SK-N-SH (cell line): ENCODE measurements at regions not wholly inside any gene's neighbourhood (a gene's known extent, or its start where the extent isn't known, plus 50 kb on each side); places are given as distances from the start of the nearest gene placed in this dataset.

Experiments used
- CTCF ChIA-PET: fragments of 300-600, 350-600 bp; formaldehyde crosslinking; extraction: SDS; loops from one replicate; lab custom pipeline; 2021; lab: Yijun Ruan, JAX
- POLR2A ChIA-PET: fragments of 350-600 bp; sonication (Branson Sonifier 250); formaldehyde crosslinking; extraction: SDS; loops from one replicate; lab custom pipeline; 2020; ENCODE audit warnings: antibody characterized with exemption, inconsistent platforms; lab: Yijun Ruan, JAX
- DNase-seq: peaks from one replicate; pipeline ENCODE4 v3.0.0; 2012
- H2AFZ ChIP-seq: fragments of 200-600 bp; sonication (generic); 2 replicates; pipeline ENCODE4 v1.8.1; 2016; ENCODE audit warnings: antibody characterized with exemption, mild to moderate bottlenecking, low read depth
- H3F3A ChIP-seq: fragments of 200-600 bp; sonication (generic); replicated peaks from 2 replicates; pipeline ENCODE3; 2016; ENCODE audit warnings: antibody characterized with exemption, mild to moderate bottlenecking; ENCODE audit not compliant: insufficient read depth
- H3K27ac ChIP-seq, 2 experiments: fragments of 200-500 bp in 1 of 2; fragments of 200-600 bp in 1 of 2; sonication (Bioruptor generic) in 1 of 2; sonication (generic), shearing (Covaris generic) in 1 of 2; 2 replicates each; pipeline versions ENCODE4 v1.5.1 to v1.6.1; 2014 to 2016; ENCODE audit warnings: low read depth in 2 of 2, inconsistent platforms in 1 of 2, low read length in 1 of 2, mild to moderate bottlenecking in 1 of 2, mixed read lengths in 1 of 2
- H3K27me3 ChIP-seq: fragments of 200-600 bp; sonication (generic), shearing (Covaris generic); 2 replicates; pipeline ENCODE4 v1.6.1; 2016; ENCODE audit warnings: mixed run types; ENCODE audit not compliant: insufficient read depth
- H3K36me3 ChIP-seq, 2 experiments: fragments of 200-500 bp in 1 of 2; fragments of 200-600 bp in 1 of 2; sonication (Bioruptor generic) in 1 of 2; sonication (generic) in 1 of 2; replicated peaks in 1 of 2; 2 replicates each; pipeline versions ENCODE3 to v1.5.1; 2014 to 2016; ENCODE audit warnings: low read length in 1 of 2, mild to moderate bottlenecking in 1 of 2; ENCODE audit not compliant: insufficient read depth in 2 of 2, control insufficient read depth in 1 of 2
- H3K4me1 ChIP-seq, 2 experiments: fragments of 200-500 bp in 1 of 2; fragments of 200-600 bp in 1 of 2; sonication (Bioruptor generic) in 1 of 2; sonication (generic), shearing (Covaris generic) in 1 of 2; 2 replicates each; pipeline versions ENCODE4 v1.5.1 to v1.6.1; 2014 to 2016; ENCODE audit warnings: low read depth in 1 of 2, low read length in 1 of 2, mixed run types in 1 of 2; ENCODE audit not compliant: insufficient read depth in 2 of 2, control insufficient read depth in 1 of 2
- H3K4me2 ChIP-seq: fragments of 200-600 bp; sonication (generic), shearing (Covaris generic); 2 replicates; pipeline ENCODE4 v1.6.1; 2017; ENCODE audit warnings: mixed run types
- H3K4me3 ChIP-seq, 2 experiments: fragments of 200-500 bp in 1 of 2; fragments of 200-600 bp in 1 of 2; sonication (Bioruptor generic) in 1 of 2; sonication (generic), shearing (Covaris generic) in 1 of 2; 2 replicates each; pipeline versions ENCODE4 v1.5.1 to v1.8.1; 2014 to 2016; ENCODE audit warnings: low read depth in 2 of 2, inconsistent platforms in 1 of 2, low read length in 1 of 2, mild to moderate bottlenecking in 1 of 2, mixed read lengths in 1 of 2, moderate library complexity in 1 of 2
- H3K79me2 ChIP-seq: fragments of 200-600 bp; sonication (generic); 2 replicates; pipeline ENCODE4 v1.8.1; 2017; ENCODE audit warnings: mild to moderate bottlenecking; ENCODE audit not compliant: insufficient read depth
- H3K9ac ChIP-seq: fragments of 200-600 bp; sonication (generic); 2 replicates; pipeline ENCODE4 v1.6.1; 2017; ENCODE audit warnings: mixed run types
- H3K9me2 ChIP-seq: fragments of 200-600 bp; sonication (generic); 2 replicates; pipeline ENCODE4 v1.6.1; 2017; ENCODE audit warnings: mixed run types
- H3K9me3 ChIP-seq: fragments of 200-600 bp; sonication (generic); 2 replicates; pipeline ENCODE4 v1.6.1; 2017; ENCODE audit warnings: mixed run types, mild to moderate bottlenecking, moderate library complexity
- H4K20me1 ChIP-seq: fragments of 200-600 bp; sonication (generic); 2 replicates; pipeline ENCODE4 v1.6.1; 2017; ENCODE audit warnings: mild to moderate bottlenecking, mixed run types; ENCODE audit not compliant: insufficient read depth
- FOSL2 ChIP-seq: IDR thresholded peaks from 2 replicates; pipeline ENCODE4 v1.4.0; 2012; ENCODE audit warnings: low read depth, mild to moderate bottlenecking, moderate library complexity, borderline replicate concordance
- FOXJ3 ChIP-seq: sonication (generic); formaldehyde crosslinking; IDR thresholded peaks from 2 replicates; pipeline ENCODE4 v1.5.1; 2020; ENCODE audit warnings: mild to moderate bottlenecking, missing genetic modification reagents
- FOXM1 ChIP-seq: IDR thresholded peaks from 2 replicates; pipeline ENCODE4 v1.4.0; 2012; ENCODE audit warnings: low read depth, mild to moderate bottlenecking
- GABPA ChIP-seq: IDR thresholded peaks from 2 replicates; pipeline ENCODE4 v1.4.0; 2012; ENCODE audit warnings: low read depth, mild to moderate bottlenecking
- GATA2 ChIP-seq: sonication (generic); formaldehyde crosslinking; IDR thresholded peaks from 2 replicates; pipeline ENCODE4 v1.5.0; 2020; ENCODE audit warnings: mild to moderate bottlenecking, missing genetic modification reagents
- JUND ChIP-seq: IDR thresholded peaks from 2 replicates; pipeline ENCODE4 v1.4.0; 2012
- NFIC ChIP-seq: IDR thresholded peaks from 2 replicates; pipeline ENCODE4 v1.4.0; 2012; ENCODE audit warnings: borderline replicate concordance
- NRF1 ChIP-seq: IDR thresholded peaks from 2 replicates; pipeline ENCODE4 v1.6.1; 2012; ENCODE audit warnings: low read depth, mild to moderate bottlenecking, low read length
- RCOR1 ChIP-seq: fragments of 150-350 bp; IDR thresholded peaks from 2 replicates; pipeline ENCODE4 v1.6.1; 2017; ENCODE audit warnings: antibody characterized with exemption, low read length
- RFX5 ChIP-seq: IDR thresholded peaks from 2 replicates; pipeline ENCODE4 v1.6.1; 2012; ENCODE audit warnings: mild to moderate bottlenecking, improper control_type of control experiment, low read length
- RXRA ChIP-seq: IDR thresholded peaks from 2 replicates; pipeline ENCODE4 v1.4.0; 2012; ENCODE audit warnings: low read depth, mild to moderate bottlenecking, borderline replicate concordance
- SIN3A ChIP-seq: IDR thresholded peaks from 2 replicates; pipeline ENCODE4 v1.6.1; 2012; ENCODE audit warnings: low read depth, mild to moderate bottlenecking, low read length, moderate library complexity, borderline replicate concordance
- SMC3 ChIP-seq: IDR thresholded peaks from 2 replicates; pipeline ENCODE4 v1.6.1; 2012; ENCODE audit warnings: low read depth, low read length, improper control_type of control experiment
- TAF1 ChIP-seq: IDR thresholded peaks from 2 replicates; pipeline ENCODE4 v1.6.1; 2012; ENCODE audit warnings: low read depth, mild to moderate bottlenecking, low read length, moderate library complexity, borderline replicate concordance
- TCF12 ChIP-seq: IDR thresholded peaks from 2 replicates; pipeline ENCODE4 v1.4.0; 2012
- TEAD4 ChIP-seq: IDR thresholded peaks from 2 replicates; pipeline ENCODE4 v1.4.0; 2012; ENCODE audit warnings: mild to moderate bottlenecking, borderline replicate concordance; ENCODE audit not compliant: insufficient read depth
- WGBS: methylation state at CpG from one replicate; pipeline ENCODE4 v1.1.6; 2017; ENCODE audit warnings: low lambda C conversion rate; 5-methylcytosine and 5-hydroxymethylcytosine counted together
- TF ChIP-seq, protein P1 (sequence below): fragments of 200-600 bp; sonication (generic); IDR thresholded peaks from 2 replicates; pipeline ENCODE4 v1.6.1; 2017; ENCODE audit warnings: antibody characterized with exemption, mild to moderate bottlenecking, moderate library complexity
- TF ChIP-seq, protein P2 (sequence below): IDR thresholded peaks from 2 replicates; pipeline ENCODE4; 2012
- TF ChIP-seq, protein P3 (sequence below): IDR thresholded peaks from 2 replicates; pipeline ENCODE4 v1.6.1; 2012; ENCODE audit warnings: mild to moderate bottlenecking, low read depth, low read length, moderate library complexity
- TF ChIP-seq, protein P4 (sequence below): fragments of 150-350 bp; IDR thresholded peaks from 2 replicates; pipeline ENCODE4 v1.6.1; 2017; ENCODE audit warnings: antibody characterized with exemption, low read length, low read depth, borderline replicate concordance
- TF ChIP-seq, protein P5 (sequence below): fragments of 150-350 bp; IDR thresholded peaks from 2 replicates; pipeline ENCODE4 v1.6.1; 2016; ENCODE audit warnings: mild to moderate bottlenecking, low read depth, low read length

DNA sequence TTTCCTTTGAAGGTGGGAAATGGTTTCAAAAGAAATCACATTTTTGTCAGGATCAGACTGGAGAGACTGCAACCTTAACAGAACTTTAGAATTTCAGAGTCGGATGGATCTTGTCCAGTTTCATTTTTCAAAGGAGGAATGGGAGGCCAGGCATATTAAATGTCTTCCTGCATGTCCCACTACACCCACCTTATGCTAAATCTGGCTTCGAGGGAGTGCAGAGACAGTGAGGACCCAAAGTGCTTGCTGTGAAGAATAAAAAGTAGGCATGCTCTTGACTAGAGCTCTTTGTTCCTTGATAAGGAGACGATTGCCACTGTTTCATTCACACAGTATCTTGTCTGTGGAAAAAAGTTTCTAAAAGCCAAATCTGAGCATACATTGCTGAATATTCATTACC lies 197.6 kb downstream of the SLC4A3 start:
- Histone ChIP-seq H2AFZ (no peak overlapping the region), H3K4me1 (no peaks in the 10 kb centered on the region), H3F3A (no peaks in the 10 kb centered on the region), H3K4me2 (no peak overlapping the region), H3K27ac (no peak overlapping the region), H3K4me3 (no peak overlapping the region), H3K9me2 (no peaks in the 10 kb centered on the region), H3K9ac (no peak overlapping the region), H3K27me3 (peaks cover 9% of the 10 kb centered on the region; the same call in 1 of the 2 replicates)
- POLR2A ChIA-PET = no interaction called here
- no peak for DNase-seq
- TF ChIP-seq FOXJ3 (CRISPR knock-in tag) = no peak
- TF ChIP-seq NFIC = no peak
- no peak for TF ChIP-seq RFX5
- TF ChIP-seq FOSL2 = no peak
- TF ChIP-seq, all 33 proteins: peak for 0
- H3K9me3 ChIP-seq = no peaks in the 10 kb centered on the region
- no peaks in the 10 kb centered on the region for H3K36me3 ChIP-seq
- CTCF ChIA-PET = interaction anchor here (4.0 kb wide), 1 partner anchor 12 kb away, joined by 16 read pairs; no protein-coding TSS in a partner anchor
- 5% methylated on average over 3 of the region's 3 CpGs for WGBS
- H4K20me1 ChIP-seq = no peaks in the 10 kb centered on the region
- H3K79me2 ChIP-seq = no peaks in the 10 kb centered on the region

DNA sequence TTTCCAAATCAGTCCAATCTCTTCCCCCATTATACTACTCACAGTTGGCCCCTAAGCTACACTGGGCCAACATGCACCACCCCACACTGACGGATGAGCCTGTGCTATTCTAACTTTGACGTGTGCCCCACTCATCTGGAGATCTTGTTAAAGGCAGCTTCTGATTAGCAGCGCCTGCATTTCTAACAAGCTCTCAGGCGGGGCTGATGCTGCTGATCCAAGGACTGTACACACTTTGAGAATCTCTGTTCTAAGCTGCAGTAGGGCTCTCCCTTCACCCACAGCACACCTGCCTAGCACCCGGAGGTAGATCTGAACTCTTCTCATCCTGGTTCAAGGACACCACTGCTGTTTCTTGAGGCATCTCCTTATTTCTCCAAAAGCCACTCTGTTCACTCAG lies 200.7 kb downstream of the SLC4A3 start:
- 10% methylated on average over 5 of the region's 5 CpGs for WGBS
- CTCF ChIA-PET = interaction anchor here (1.8 to 4.0 kb wide), 2 partner anchors 9 to 91 kb away, joined by 3 to 16 read pairs; no protein-coding TSS in a partner anchor
- TF ChIP-seq TCF12 (no peak), RFX5 (no peak), GATA2 (CRISPR knock-in tag) (no peak), GABPA (no peak), SMC3 (no peak), TAF1 (no peak), JUND (no peak), TEAD4 (no peak), SIN3A (no peak), FOXM1 (no peak), RCOR1 (no peak), RXRA (no peak), NRF1 (no peak)
- TF ChIP-seq, protein P1, sequence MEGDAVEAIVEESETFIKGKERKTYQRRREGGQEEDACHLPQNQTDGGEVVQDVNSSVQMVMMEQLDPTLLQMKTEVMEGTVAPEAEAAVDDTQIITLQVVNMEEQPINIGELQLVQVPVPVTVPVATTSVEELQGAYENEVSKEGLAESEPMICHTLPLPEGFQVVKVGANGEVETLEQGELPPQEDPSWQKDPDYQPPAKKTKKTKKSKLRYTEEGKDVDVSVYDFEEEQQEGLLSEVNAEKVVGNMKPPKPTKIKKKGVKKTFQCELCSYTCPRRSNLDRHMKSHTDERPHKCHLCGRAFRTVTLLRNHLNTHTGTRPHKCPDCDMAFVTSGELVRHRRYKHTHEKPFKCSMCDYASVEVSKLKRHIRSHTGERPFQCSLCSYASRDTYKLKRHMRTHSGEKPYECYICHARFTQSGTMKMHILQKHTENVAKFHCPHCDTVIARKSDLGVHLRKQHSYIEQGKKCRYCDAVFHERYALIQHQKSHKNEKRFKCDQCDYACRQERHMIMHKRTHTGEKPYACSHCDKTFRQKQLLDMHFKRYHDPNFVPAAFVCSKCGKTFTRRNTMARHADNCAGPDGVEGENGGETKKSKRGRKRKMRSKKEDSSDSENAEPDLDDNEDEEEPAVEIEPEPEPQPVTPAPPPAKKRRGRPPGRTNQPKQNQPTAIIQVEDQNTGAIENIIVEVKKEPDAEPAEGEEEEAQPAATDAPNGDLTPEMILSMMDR = no peak
- TF ChIP-seq, protein P2, sequence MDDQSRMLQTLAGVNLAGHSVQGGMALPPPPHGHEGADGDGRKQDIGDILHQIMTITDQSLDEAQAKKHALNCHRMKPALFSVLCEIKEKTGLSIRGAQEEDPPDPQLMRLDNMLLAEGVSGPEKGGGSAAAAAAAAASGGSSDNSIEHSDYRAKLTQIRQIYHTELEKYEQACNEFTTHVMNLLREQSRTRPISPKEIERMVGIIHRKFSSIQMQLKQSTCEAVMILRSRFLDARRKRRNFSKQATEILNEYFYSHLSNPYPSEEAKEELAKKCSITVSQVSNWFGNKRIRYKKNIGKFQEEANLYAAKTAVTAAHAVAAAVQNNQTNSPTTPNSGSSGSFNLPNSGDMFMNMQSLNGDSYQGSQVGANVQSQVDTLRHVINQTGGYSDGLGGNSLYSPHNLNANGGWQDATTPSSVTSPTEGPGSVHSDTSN = no peak
- TF ChIP-seq, protein P3, sequence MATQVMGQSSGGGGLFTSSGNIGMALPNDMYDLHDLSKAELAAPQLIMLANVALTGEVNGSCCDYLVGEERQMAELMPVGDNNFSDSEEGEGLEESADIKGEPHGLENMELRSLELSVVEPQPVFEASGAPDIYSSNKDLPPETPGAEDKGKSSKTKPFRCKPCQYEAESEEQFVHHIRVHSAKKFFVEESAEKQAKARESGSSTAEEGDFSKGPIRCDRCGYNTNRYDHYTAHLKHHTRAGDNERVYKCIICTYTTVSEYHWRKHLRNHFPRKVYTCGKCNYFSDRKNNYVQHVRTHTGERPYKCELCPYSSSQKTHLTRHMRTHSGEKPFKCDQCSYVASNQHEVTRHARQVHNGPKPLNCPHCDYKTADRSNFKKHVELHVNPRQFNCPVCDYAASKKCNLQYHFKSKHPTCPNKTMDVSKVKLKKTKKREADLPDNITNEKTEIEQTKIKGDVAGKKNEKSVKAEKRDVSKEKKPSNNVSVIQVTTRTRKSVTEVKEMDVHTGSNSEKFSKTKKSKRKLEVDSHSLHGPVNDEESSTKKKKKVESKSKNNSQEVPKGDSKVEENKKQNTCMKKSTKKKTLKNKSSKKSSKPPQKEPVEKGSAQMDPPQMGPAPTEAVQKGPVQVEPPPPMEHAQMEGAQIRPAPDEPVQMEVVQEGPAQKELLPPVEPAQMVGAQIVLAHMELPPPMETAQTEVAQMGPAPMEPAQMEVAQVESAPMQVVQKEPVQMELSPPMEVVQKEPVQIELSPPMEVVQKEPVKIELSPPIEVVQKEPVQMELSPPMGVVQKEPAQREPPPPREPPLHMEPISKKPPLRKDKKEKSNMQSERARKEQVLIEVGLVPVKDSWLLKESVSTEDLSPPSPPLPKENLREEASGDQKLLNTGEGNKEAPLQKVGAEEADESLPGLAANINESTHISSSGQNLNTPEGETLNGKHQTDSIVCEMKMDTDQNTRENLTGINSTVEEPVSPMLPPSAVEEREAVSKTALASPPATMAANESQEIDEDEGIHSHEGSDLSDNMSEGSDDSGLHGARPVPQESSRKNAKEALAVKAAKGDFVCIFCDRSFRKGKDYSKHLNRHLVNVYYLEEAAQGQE = no peak
- TF ChIP-seq, protein P4, sequence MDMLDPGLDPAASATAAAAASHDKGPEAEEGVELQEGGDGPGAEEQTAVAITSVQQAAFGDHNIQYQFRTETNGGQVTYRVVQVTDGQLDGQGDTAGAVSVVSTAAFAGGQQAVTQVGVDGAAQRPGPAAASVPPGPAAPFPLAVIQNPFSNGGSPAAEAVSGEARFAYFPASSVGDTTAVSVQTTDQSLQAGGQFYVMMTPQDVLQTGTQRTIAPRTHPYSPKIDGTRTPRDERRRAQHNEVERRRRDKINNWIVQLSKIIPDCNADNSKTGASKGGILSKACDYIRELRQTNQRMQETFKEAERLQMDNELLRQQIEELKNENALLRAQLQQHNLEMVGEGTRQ = no peak
- TF ChIP-seq, protein P5, sequence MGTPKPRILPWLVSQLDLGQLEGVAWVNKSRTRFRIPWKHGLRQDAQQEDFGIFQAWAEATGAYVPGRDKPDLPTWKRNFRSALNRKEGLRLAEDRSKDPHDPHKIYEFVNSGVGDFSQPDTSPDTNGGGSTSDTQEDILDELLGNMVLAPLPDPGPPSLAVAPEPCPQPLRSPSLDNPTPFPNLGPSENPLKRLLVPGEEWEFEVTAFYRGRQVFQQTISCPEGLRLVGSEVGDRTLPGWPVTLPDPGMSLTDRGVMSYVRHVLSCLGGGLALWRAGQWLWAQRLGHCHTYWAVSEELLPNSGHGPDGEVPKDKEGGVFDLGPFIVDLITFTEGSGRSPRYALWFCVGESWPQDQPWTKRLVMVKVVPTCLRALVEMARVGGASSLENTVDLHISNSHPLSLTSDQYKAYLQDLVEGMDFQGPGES = no peak

More for the DNA sequence above, 200.7 kb downstream of the SLC4A3 start:
- no peaks in the 10 kb centered on the region for H3F3A ChIP-seq
- no peaks in the 10 kb centered on the region for H4K20me1 ChIP-seq
- no peak overlapping the region for H2AFZ ChIP-seq
- H3K4me1 ChIP-seq = no peaks in the 10 kb centered on the region
- peaks cover 6% of the 10 kb centered on the region; the same call in 1 of the 2 replicates for H3K27me3 ChIP-seq
- H3K4me3 ChIP-seq = no peak overlapping the region
- H3K9ac ChIP-seq = no peak overlapping the region
- POLR2A ChIA-PET = no interaction called here
- no peaks in the 10 kb centered on the region for H3K9me2 ChIP-seq
- H3K27ac ChIP-seq = no peak overlapping the region
- H3K9me3 ChIP-seq = no peaks in the 10 kb centered on the region
- no peaks in the 10 kb centered on the region for H3K79me2 ChIP-seq
- no peak for DNase-seq
- H3K36me3 ChIP-seq = no peaks in the 10 kb centered on the region
- no peak overlapping the region for H3K4me2 ChIP-seq
